ENCODE measurements at regions not wholly inside any gene's neighbourhood (a gene's known extent, or its start where the extent isn't known, plus 50 kb on each side); places are given as distances from the start of the nearest gene placed in this dataset.

DNA sequence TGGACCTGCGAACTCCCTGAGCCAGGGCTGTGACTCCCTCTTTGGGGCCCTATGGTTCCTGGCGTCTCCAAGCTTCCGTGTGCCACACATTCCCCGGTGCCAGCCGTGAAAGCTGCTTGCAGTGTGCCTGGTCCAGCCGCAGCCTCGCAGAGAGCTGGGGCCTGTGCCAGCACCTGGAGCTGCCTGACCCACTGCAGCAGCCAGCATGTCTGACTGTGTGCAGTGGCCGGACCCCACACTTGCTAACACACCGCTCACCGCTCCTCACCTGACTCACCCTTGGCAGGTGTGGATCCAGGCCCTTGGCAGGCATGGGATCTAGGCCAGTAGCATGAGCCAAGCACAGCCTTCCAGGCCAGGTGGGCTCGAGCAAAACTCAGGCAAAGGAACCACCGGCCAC is 227.5 kb downstream of the OTOR start:
- Mint-ChIP-seq H3K9me3 (no peaks in the 10 kb centered on the region), H3K27ac (no peak overlapping the region), H3K4me1 (no peaks in the 10 kb centered on the region), H3K4me3 (no peak overlapping the region), H3K36me3 (no peaks in the 10 kb centered on the region), H3K27me3 (no peaks in the 10 kb centered on the region)
- no peak for DNase-seq (ENCODE audit: low spot score in 2 of 2)
- ATAC-seq (ENCODE audit: low read depth): no peak

DNA sequence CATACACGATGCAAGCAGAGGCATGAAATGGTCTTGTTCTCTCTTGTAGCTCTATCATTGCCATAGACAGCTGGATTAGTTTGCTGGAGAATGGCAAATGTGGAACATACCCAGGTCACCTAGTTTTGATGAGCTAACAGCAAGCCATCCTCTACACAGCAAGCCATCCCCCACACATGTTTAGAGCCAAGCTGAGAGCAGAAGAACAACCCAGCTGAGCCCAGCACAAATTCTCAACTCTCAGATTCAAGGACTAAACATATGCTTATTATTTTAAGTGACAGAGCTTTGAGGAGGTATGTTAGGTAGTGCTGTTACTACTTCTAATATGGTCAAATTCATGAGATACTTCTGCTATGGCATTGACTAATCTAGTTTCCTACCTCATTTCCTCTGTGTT is 230.3 kb downstream of the OTOR start:
- no peak overlapping the region for H3K27ac Mint-ChIP-seq
- H3K4me1 Mint-ChIP-seq: no peaks in the 10 kb centered on the region
- H3K36me3 Mint-ChIP-seq: no peaks in the 10 kb centered on the region
- H3K9me3 Mint-ChIP-seq: peaks cover 4% of the 10 kb centered on the region
- peaks cover 1% of the 10 kb centered on the region for H3K27me3 Mint-ChIP-seq
- DNase-seq (ENCODE audit: low spot score in 2 of 2) (no peak), ATAC-seq (ENCODE audit: low read depth) (no peak)
- no peak overlapping the region for H3K4me3 Mint-ChIP-seq

DNA sequence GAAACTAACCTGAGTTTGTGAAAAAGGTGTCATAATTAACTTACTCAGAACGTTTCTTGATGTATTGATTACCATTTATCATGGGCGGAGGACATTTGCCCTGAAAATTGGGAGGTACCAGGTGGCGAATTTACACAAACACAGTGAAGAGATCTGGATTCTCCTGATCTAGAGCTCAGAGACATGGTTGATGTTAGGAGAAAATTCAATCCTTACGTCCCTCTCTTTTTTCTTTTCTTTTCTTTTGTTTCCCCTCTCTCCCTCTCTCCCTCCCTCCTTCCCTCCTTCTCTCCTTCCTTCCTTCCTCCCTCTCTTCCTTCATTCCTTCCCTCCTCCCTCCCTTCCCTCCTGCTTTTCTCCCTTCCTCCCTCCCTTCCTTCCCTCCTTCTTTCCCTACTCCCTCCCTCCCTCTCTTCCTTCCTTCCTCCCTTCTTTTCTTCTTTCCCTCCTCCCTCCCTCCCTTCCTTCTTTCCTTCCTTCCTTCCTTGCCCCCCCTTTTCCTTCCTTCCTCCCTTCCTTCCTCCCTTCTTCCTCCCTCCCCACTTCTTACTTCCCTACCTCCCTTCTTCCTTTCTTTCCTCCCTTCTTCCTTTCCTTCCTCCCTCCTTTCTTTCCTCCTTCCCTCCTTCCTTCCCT is 234.1 kb downstream of the OTOR start:
- H3K4me1 Mint-ChIP-seq: no peaks in the 10 kb centered on the region
- H3K4me3 Mint-ChIP-seq: no peak overlapping the region
- DNase-seq (ENCODE audit: low spot score in 2 of 2): no peak
- no peaks in the 10 kb centered on the region for H3K36me3 Mint-ChIP-seq
- peaks cover 7% of the 10 kb centered on the region for H3K9me3 Mint-ChIP-seq
- H3K27me3 Mint-ChIP-seq: peaks cover 1% of the 10 kb centered on the region
- no peak overlapping the region for H3K27ac Mint-ChIP-seq
- ATAC-seq (ENCODE audit: low read depth): no peak

DNA sequence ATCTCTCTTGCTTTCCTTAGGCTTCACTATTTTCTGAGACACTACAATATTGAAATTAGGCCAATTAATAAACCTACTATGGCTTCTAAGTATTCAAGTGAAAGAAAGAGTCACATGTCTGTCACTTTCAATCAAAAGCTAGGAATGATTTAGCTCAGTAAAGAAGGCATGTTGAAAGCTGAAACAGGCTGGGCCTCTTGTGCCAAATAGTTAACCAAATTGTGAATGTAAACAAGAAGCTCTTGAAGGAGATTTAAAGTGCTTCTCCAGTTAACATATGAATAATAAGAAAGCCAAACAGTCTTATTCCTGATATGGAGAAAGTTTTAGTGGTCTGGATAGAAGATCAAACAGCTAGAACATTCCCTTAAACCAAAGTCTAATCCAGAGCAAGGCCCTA is 236.3 kb downstream of the OTOR start:
- Mint-ChIP-seq H3K36me3 (no peaks in the 10 kb centered on the region), H3K4me3 (no peak overlapping the region), H3K27me3 (peaks cover 3% of the 10 kb centered on the region), H3K9me3 (peaks cover 8% of the 10 kb centered on the region), H3K27ac (no peak overlapping the region), H3K4me1 (no peaks in the 10 kb centered on the region)
- DNase-seq (ENCODE audit: low spot score in 2 of 2) (no peak), ATAC-seq (ENCODE audit: low read depth) (no peak)

DNA sequence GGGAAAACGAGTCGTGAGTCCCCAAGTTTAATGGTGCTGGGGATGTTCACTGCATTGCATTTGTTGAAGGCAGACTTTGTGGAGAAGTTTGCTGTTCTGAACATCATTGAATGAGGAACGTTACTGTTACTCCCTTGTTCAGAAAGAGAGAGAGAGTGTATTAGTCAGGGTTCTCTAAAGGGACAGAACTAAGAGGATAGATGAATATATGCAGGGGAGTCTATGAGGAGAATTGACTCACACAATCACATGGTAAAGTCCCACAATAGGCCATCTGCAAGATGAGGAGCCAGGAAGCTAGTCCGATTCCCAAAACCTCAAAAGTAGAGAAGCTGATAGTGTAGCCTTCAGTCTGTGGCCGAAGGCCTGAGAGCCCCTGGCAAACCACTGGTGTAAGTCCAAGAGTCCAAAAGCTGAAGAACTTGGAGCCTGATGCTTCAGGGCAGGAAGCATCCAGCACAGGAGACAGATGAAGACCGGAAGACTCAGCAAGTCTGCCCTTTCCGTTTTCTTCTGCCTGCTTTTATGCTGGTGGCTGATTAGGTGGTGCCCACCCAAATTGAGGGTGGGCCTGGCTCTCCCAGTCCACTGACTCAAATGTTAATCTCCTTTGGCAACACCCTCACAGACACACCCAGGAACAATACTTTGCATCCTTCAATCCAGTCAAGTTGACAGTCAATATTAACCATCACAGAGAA is 223.5 kb upstream of the PCSK2 start:
- Mint-ChIP-seq H3K27me3 (no peaks in the 10 kb centered on the region), H3K36me3 (no peaks in the 10 kb centered on the region), H3K4me1 (no peaks in the 10 kb centered on the region), H3K9me3 (peaks cover 3% of the 10 kb centered on the region), H3K27ac (no peak overlapping the region), H3K4me3 (no peak overlapping the region)
- no peak for ATAC-seq (ENCODE audit: low read depth)
- no peak for DNase-seq (ENCODE audit: low spot score in 2 of 2)

DNA sequence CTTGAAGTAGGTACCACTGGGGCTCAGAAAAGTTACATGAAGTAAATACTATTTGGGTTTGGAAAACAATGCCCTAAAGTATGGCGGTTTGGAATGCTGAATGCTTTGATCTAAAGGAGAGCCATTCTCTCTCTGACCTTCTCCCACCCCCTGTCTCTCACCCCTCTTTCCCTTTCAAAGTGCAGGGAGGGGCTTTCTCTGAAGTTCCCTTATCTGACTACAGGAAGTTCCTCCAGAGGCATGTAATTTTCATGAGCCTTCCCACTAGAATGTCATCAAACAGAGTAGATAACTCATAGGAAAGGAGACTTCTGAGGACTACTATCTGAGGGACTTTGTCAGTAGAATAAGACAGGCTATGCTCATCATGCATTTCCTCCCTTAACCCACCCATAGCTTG is 216.7 kb upstream of the PCSK2 start:
- no peaks in the 10 kb centered on the region for H3K27me3 Mint-ChIP-seq
- H3K36me3 Mint-ChIP-seq: no peaks in the 10 kb centered on the region
- no peak overlapping the region for H3K4me3 Mint-ChIP-seq
- DNase-seq (ENCODE audit: low spot score in 2 of 2) (no peak), ATAC-seq (ENCODE audit: low read depth) (no peak)
- no peaks in the 10 kb centered on the region for H3K9me3 Mint-ChIP-seq
- H3K4me1 Mint-ChIP-seq: no peaks in the 10 kb centered on the region
- no peak overlapping the region for H3K27ac Mint-ChIP-seq

DNA sequence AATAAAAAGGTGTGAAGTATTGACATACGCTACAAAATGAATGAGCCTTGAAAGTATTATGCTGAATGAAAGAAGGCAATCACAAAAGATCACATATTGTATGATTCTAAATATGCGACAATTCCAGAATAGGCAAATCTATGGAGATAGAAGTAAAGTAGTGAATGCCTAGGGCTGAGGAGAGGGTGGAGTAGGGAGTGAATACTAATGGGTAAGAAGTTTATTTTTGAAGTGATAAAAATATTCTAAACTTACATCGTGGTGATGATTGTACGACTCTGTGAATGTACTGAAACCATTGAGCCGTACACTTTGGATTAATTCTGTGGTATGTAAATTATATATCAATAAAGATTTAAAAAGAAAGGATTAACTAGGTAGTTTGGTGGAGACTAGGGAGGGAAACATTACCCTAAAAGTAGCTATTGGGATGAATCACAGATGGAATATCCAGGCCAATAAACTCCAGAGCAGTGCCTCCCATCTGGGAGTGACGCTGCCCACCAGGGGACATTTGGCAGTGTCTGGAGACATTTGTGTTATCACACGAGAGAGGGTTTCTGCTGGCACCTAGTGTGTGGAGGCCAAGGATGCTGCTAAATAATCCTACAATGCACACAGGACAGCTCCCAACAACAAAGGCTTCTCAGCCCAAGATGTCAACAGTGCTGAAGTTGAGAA is 214.2 kb upstream of the PCSK2 start:
- no peak for ATAC-seq (ENCODE audit: low read depth)
- Mint-ChIP-seq H3K4me1 (no peaks in the 10 kb centered on the region), H3K4me3 (no peak overlapping the region), H3K9me3 (no peaks in the 10 kb centered on the region), H3K36me3 (no peaks in the 10 kb centered on the region), H3K27ac (no peak overlapping the region), H3K27me3 (no peaks in the 10 kb centered on the region)
- no peak for DNase-seq (ENCODE audit: low spot score in 2 of 2)

DNA sequence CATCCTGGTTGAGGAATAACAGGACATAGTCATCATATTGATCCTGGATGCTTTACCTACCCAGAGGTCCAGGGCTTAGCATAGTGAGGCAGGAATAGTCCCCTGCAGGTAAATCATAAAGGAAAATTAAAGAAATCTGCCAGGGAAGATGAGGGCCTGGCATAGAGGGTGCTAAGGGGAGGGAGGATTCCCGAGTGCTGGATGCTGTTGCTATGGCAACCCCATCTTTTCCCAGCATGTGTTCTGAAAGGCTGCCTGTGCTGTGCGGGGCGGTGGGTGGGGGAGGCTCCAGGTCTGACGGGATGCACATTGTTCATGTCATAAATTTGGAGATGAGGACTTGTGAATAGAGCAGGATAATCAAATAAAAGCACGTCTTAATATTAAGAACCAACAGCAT is 212.6 kb upstream of the PCSK2 start:
- ATAC-seq (ENCODE audit: low read depth) (no peak), DNase-seq (ENCODE audit: low spot score in 2 of 2) (no peak)
- Mint-ChIP-seq H3K36me3 (no peaks in the 10 kb centered on the region), H3K4me1 (no peaks in the 10 kb centered on the region), H3K4me3 (no peak overlapping the region), H3K27me3 (no peaks in the 10 kb centered on the region), H3K9me3 (no peaks in the 10 kb centered on the region), H3K27ac (no peak overlapping the region)

DNA sequence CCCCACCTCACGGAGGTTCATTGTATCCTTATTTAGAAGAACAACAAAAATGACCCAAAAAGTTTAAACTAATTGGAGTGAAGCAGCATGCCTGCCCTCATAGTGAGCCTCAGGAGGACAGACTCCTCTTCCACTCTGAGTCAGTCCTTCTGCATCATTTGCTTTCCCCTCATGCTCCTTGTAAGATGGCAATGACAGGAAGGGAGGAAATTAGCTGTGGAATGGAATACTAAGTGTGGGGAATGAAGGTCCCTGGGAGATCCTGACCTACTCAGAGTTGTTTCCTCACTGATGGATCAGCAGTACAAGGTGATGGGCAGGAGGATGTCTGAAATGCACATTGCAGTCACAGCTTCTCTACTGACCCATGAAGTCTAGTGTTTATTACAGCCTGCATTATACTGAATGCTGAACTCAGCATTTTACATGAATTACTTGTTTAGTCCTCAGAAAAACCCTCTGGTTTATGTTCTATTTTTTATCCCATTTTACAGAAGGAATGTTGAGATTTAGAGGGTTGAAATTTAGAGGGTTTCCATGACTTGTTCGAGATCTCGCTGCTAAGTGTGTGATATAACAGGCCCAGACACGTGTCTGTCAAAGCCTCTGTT is 212.0 kb upstream of the PCSK2 start:
- Mint-ChIP-seq H3K27me3 (no peaks in the 10 kb centered on the region), H3K36me3 (no peaks in the 10 kb centered on the region), H3K4me3 (no peak overlapping the region), H3K27ac (no peak overlapping the region), H3K9me3 (no peaks in the 10 kb centered on the region), H3K4me1 (no peaks in the 10 kb centered on the region)
- no peak for ATAC-seq (ENCODE audit: low read depth)
- no peak for DNase-seq (ENCODE audit: low spot score in 2 of 2)

DNA sequence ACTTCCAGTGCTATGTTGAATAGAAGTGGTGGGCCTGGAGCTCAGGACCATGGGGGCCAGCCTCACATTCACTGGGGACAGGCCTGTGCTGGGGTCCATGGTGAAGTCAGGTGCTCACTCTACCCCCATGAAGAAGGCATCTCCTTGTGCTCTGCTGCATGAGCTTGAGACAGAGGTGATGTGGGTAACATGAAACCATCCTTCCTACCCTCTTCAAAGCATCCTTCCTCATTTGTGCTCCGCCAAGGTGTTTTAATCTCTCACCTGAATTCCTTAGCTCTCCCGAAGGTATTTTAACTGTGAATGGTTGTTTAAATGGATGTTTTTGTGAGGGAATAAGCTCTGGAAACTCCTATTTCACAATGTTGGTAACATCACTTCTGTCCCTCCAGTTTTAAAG is 209.6 kb upstream of the PCSK2 start:
- Mint-ChIP-seq H3K9me3 (peaks cover 3% of the 10 kb centered on the region), H3K4me1 (no peaks in the 10 kb centered on the region), H3K27me3 (no peaks in the 10 kb centered on the region), H3K4me3 (no peak overlapping the region), H3K27ac (no peak overlapping the region), H3K36me3 (no peaks in the 10 kb centered on the region)
- ATAC-seq (ENCODE audit: low read depth) (no peak), DNase-seq (ENCODE audit: low spot score in 2 of 2) (no peak)

DNA sequence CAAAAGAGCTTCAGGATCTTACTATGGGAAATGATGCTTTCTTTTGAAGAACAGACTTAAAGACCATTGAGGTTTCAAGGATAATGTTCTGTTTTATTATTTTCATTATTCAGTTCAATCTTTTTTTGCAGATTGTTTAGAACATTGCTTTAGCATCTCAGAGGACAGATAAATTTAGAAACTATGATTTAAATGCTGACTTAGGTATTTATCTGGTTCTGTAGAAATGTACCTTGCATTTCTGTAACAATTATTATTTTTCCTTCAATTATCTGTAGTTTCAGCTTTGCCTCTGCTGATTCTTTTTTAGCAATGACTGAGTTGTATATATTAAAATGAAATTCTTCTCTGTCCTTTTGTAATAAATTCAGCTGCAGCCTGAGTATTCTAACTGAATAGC is 205.4 kb upstream of the PCSK2 start:
- DNase-seq (ENCODE audit: low spot score in 2 of 2): no peak
- Mint-ChIP-seq H3K36me3 (no peaks in the 10 kb centered on the region), H3K27ac (no peak overlapping the region), H3K4me1 (no peaks in the 10 kb centered on the region), H3K9me3 (peaks cover 4% of the 10 kb centered on the region), H3K4me3 (no peak overlapping the region), H3K27me3 (no peaks in the 10 kb centered on the region)
- ATAC-seq (ENCODE audit: low read depth): no peak

DNA sequence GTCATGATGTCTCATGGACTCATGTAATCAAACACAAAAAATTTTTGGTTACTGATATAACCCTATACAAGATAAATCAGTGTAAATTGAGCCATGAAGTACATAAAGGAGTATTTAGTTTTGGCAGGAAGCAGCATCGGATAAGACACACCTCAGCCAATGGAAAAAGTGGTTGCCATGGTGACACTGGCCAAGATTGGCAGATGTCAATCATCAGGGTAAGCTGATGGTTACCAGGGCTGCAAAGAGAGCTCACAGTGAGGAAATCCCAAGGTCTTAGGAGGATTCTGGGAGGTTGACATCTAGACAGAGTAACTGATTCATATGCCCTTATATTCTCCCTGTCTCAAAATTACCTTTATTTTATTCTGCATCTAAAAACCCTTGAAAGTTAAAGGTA is 203.8 kb upstream of the PCSK2 start:
- DNase-seq (ENCODE audit: low spot score in 2 of 2) (no peak), ATAC-seq (ENCODE audit: low read depth) (no peak)
- H3K9me3 Mint-ChIP-seq: peaks cover 9% of the 10 kb centered on the region
- H3K4me1 Mint-ChIP-seq: no peaks in the 10 kb centered on the region
- no peaks in the 10 kb centered on the region for H3K27me3 Mint-ChIP-seq
- no peak overlapping the region for H3K4me3 Mint-ChIP-seq
- H3K36me3 Mint-ChIP-seq: no peaks in the 10 kb centered on the region
- no peak overlapping the region for H3K27ac Mint-ChIP-seq

DNA sequence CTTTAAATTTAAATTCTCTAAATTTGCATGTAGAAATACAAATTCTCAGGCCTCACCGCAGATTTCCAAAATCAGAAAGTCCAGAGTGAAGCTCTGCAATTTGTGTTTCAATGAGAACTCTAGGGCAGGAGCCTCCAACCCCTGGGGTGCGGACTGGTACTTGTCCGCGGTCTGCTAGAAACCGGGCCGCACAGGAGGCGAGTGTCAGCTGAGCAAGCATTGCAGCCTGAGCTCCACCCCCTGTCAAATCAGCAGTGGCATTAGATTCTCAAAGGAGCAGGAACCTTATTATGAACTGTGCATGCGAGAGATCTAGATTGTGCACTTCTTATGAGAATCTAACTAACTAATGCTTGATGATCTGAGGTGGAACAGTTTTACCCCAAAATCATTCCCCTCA is 203.0 kb upstream of the PCSK2 start:
- Mint-ChIP-seq H3K36me3 (no peaks in the 10 kb centered on the region), H3K9me3 (peaks cover 12% of the 10 kb centered on the region), H3K27me3 (no peaks in the 10 kb centered on the region), H3K4me1 (no peaks in the 10 kb centered on the region), H3K27ac (no peak overlapping the region), H3K4me3 (no peak overlapping the region)
- no peak for ATAC-seq (ENCODE audit: low read depth)
- DNase-seq (ENCODE audit: low spot score in 2 of 2): no peak

DNA sequence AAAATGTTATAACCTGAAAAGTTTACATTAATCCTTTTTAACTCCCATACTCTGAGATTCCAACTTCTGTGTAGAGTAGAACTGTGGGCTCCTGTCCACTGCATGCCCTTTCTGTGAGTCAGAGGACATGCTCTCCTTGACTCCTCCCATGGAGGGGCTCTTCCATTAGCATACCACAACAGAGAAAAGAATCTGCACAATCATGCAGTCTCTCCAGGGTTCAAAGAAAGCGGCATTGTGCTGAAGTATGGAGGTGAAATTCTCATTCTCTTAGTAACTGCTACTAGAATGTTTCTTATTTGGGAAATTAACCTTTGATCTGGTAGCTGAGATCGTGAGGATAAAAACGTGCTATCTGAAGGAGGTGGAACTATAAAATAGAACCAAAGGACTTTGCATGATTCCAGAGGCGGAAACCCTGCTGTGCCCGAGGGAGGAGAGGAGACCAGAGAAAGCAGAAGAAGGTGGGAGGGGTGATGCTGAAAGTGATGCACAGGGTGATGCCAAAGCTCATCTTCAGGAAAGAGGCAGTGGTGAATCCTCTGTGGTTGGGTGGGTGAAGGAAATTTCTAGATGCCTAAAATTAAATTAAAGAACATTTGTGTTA is 202.2 kb upstream of the PCSK2 start:
- no peaks in the 10 kb centered on the region for H3K36me3 Mint-ChIP-seq
- DNase-seq (ENCODE audit: low spot score in 2 of 2) (no peak), ATAC-seq (ENCODE audit: low read depth) (no peak)
- H3K9me3 Mint-ChIP-seq: peaks cover 12% of the 10 kb centered on the region
- no peaks in the 10 kb centered on the region for H3K27me3 Mint-ChIP-seq
- no peak overlapping the region for H3K27ac Mint-ChIP-seq
- no peaks in the 10 kb centered on the region for H3K4me1 Mint-ChIP-seq
- H3K4me3 Mint-ChIP-seq: no peak overlapping the region
